Right lobe of liver (tissue), 6 donors: ENCODE measurements at regions not wholly inside any gene's neighbourhood (a gene's known extent, or its start where the extent isn't known, plus 50 kb on each side); places are given as distances from the start of the nearest gene placed in this dataset.
A peak's percentile ranks its signal among the peaks of the same experiment; 100 is the strongest.

ENCODE experiments used
- ATAC-seq, 4 donors: fragments of 200-7000 bp; cut with Tn5 transposase; one replicate each; pipeline ENCODE4 v1.9.1; 2020; ENCODE audit warnings: mild to moderate bottlenecking in 4 of 4, moderate library complexity in 4 of 4
- DNase-seq, 3 donors: peaks; one replicate each; pipeline ENCODE4 v3.0.0-alpha.2; 2020
- H3K27ac ChIP-seq, 3 donors: fragments of 200-600 bp; one replicate each; pipeline ENCODE4 v1.8.0; 2022
- H3K27me3 ChIP-seq, 2 donors: fragments of 200-600 bp; one replicate each; pipeline ENCODE4 v1.8.0; 2022
- H3K36me3 ChIP-seq, 4 donors: fragments of 200-600 bp; sonication (generic) in 1 of 4; one replicate each; pipeline versions ENCODE4 v1.5.1 to v1.8.0; 2017 to 2022; ENCODE audit warnings: control low read depth in 1 of 4
- H3K4me1 ChIP-seq, 4 donors: fragments of 200-600 bp; sonication (generic) in 1 of 4; one replicate each; pipeline versions ENCODE4 v1.5.1 to v1.8.0; 2017 to 2022; ENCODE audit warnings: control low read depth in 1 of 4
- H3K4me3 ChIP-seq, 3 donors: fragments of 200-600 bp; one replicate each; pipeline ENCODE4 v1.8.0; 2022
- H3K9me3 ChIP-seq, 4 donors: fragments of 200-600 bp; sonication (generic) in 1 of 4; one replicate each; pipeline versions ENCODE4 v1.5.1 to v1.8.0; 2017 to 2022; ENCODE audit warnings: control low read depth in 1 of 4
- CTCF ChIP-seq, 4 donors: fragments of 200-600 bp in 3 of 4; fragments of 450-650 bp in 1 of 4; IDR thresholded peaks; one replicate each; pipeline versions ENCODE4 v1.5.1 to v1.8.0; 2016 to 2022; ENCODE audit warnings: antibody characterized with exemption in 4 of 4, mild to moderate bottlenecking in 2 of 4
- POLR2A ChIP-seq: fragments of 450-650 bp; IDR thresholded peaks from one replicate; pipeline ENCODE4 v1.6.1; 2017; ENCODE audit warnings: antibody characterized with exemption, mild to moderate bottlenecking
- WGBS: methylation state at CpG from one replicate; pipeline ENCODE4 v1.1.6; 2018; ENCODE audit warnings: low coverage, low lambda C conversion rate; ENCODE audit not compliant: insufficient coverage; ENCODE audit errors: missing lambda C conversion rate; 5-methylcytosine and 5-hydroxymethylcytosine counted together
- intact Hi-C, 2 donors: fragments of 100-400 bp; cut with DNase I; formaldehyde crosslinking; loops; one replicate each; pipeline versions ENCODE4 v1.11.2 to v1.14.1; 2022
- donor health status: DM: no; HTN: yes; CAD: no.
- donor health status: DM: no; HTN: no; CAD: no.
- donor health status: DM: no; HTN: no; CAD: no.
- donor health status: DM: no; HTN: yes; CAD: no.
- donor health status: DM: no; HTN: yes; CAD: no.

- DNase-seq (no peak), ATAC-seq (no peak)
- no peaks in the 10 kb centered on the region for H3K27me3 ChIP-seq
- TF ChIP-seq POLR2A: no peak
- no peak for TF ChIP-seq CTCF (IDR thresholded peaks at IDR 0.05)
- no peaks in the 10 kb centered on the region for H3K36me3 ChIP-seq
- no peak overlapping the region for H3K4me3 ChIP-seq
- no peaks in the 10 kb centered on the region for H3K4me1 ChIP-seq
- H3K9me3 ChIP-seq: no peaks in the 10 kb centered on the region
- no peak overlapping the region for H3K27ac ChIP-seq
- intact Hi-C loops: no loop called here
- WGBS: 78% methylated on average over 2 of the region's 2 CpGs
Measured at GRCh38 chr3:5798809-5799208, 611.3 kb downstream of the EDEM1 start.

- TF ChIP-seq POLR2A (no peak), CTCF (IDR thresholded peaks at IDR 0.05) (no peak)
- no peaks in the 10 kb centered on the region for H3K9me3 ChIP-seq
- H3K4me1 ChIP-seq: no peaks in the 10 kb centered on the region
- H3K4me3 ChIP-seq: no peak overlapping the region
- H3K36me3 ChIP-seq: no peaks in the 10 kb centered on the region
- DNase-seq (no peak), ATAC-seq (no peak)
- H3K27me3 ChIP-seq: no peaks in the 10 kb centered on the region
- no peak overlapping the region for H3K27ac ChIP-seq
- intact Hi-C loops: no loop called here
Measured at GRCh38 chr3:5799398-5799797, 611.9 kb downstream of the EDEM1 start.

- intact Hi-C loops: no loop called here
- Histone ChIP-seq H3K9me3 (no peaks in the 10 kb centered on the region), H3K27me3 (no peaks in the 10 kb centered on the region), H3K4me1 (no peaks in the 10 kb centered on the region), H3K27ac (no peak overlapping the region), H3K4me3 (no peak overlapping the region), H3K36me3 (no peaks in the 10 kb centered on the region)
- no peak for ATAC-seq
- DNase-seq: no peak
- no peak for TF ChIP-seq CTCF (IDR thresholded peaks at IDR 0.05)
- TF ChIP-seq POLR2A: no peak
- 52% methylated on average over 4 of the region's 4 CpGs for WGBS
Measured at GRCh38 chr3:5800965-5801364, 613.5 kb downstream of the EDEM1 start.

- peak in 2 of 4 donors; percentile 22 to 35 for ATAC-seq
- intact Hi-C loops: no loop called here
- 40% methylated on average over 1 of the region's 1 CpG for WGBS
Measured at GRCh38 chr3:5806192-5806591, 618.7 kb downstream of the EDEM1 start.

More at GRCh38 chr3:5806192-5806591, 618.7 kb downstream of the EDEM1 start:
- no peaks in the 10 kb centered on the region for H3K9me3 ChIP-seq
- no peaks in the 10 kb centered on the region for H3K27me3 ChIP-seq
- TF ChIP-seq POLR2A (no peak), CTCF (IDR thresholded peaks at IDR 0.05) (peak in 3 of 4 donors; percentile 23 to 32 (median 29))
- H3K27ac ChIP-seq: no peak overlapping the region
- H3K4me1 ChIP-seq: no peaks in the 10 kb centered on the region
- no peaks in the 10 kb centered on the region for H3K36me3 ChIP-seq
- no peak for DNase-seq
- H3K4me3 ChIP-seq: no peak overlapping the region
